ENCODE measurements at regions not wholly inside any gene's neighbourhood (a gene's known extent, or its start where the extent isn't known, plus 50 kb on each side); places are given as distances from the start of the nearest gene placed in this dataset.

GRCh38 chr14:26833621-26834176, 235.9 kb upstream of the NOVA1 start:
- no peaks in the 10 kb centered on the region for H3K9me2 ChIP-seq (ENCODE audit: insufficient read depth, low read length)
- H4K20me1 ChIP-seq (ENCODE audit: insufficient read depth), result no peaks in the 10 kb centered on the region
- H3K27me3 ChIP-seq (ENCODE audit: insufficient read depth, low read depth, low read length), result no peaks in the 10 kb centered on the region
- H3K9ac ChIP-seq (ENCODE audit: low read length), result no peak overlapping the region
- no peak overlapping the region for H2AFZ ChIP-seq (ENCODE audit: low read depth, low read length)
- TF ChIP-seq SMC3 (conservative IDR thresholded peaks at IDR 0.05; ENCODE audit: poor library complexity) (no peak), EZH2 (IDR thresholded peaks at IDR 0.05; ENCODE audit: borderline replicate concordance, insufficient read depth, low read length, poor library complexity, severe bottlenecking) (no peak), POLR2AphosphoS5 (IDR thresholded peaks at IDR 0.05) (no peak), RAD21 (conservative IDR thresholded peaks at IDR 0.05) (no peak), MXI1 (conservative IDR thresholded peaks at IDR 0.05; ENCODE audit: poor library complexity, severe bottlenecking) (no peak), TAF1 (IDR thresholded peaks at IDR 0.05; ENCODE audit: low read depth) (no peak), EP300 (conservative IDR thresholded peaks at IDR 0.05; ENCODE audit: poor library complexity, severe bottlenecking) (no peak)
- TF ChIP-seq, protein P1, sequence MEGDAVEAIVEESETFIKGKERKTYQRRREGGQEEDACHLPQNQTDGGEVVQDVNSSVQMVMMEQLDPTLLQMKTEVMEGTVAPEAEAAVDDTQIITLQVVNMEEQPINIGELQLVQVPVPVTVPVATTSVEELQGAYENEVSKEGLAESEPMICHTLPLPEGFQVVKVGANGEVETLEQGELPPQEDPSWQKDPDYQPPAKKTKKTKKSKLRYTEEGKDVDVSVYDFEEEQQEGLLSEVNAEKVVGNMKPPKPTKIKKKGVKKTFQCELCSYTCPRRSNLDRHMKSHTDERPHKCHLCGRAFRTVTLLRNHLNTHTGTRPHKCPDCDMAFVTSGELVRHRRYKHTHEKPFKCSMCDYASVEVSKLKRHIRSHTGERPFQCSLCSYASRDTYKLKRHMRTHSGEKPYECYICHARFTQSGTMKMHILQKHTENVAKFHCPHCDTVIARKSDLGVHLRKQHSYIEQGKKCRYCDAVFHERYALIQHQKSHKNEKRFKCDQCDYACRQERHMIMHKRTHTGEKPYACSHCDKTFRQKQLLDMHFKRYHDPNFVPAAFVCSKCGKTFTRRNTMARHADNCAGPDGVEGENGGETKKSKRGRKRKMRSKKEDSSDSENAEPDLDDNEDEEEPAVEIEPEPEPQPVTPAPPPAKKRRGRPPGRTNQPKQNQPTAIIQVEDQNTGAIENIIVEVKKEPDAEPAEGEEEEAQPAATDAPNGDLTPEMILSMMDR (IDR thresholded peaks at IDR 0.05; ENCODE audit: poor library complexity, severe bottlenecking), result no peak
- TF ChIP-seq, protein P2, sequence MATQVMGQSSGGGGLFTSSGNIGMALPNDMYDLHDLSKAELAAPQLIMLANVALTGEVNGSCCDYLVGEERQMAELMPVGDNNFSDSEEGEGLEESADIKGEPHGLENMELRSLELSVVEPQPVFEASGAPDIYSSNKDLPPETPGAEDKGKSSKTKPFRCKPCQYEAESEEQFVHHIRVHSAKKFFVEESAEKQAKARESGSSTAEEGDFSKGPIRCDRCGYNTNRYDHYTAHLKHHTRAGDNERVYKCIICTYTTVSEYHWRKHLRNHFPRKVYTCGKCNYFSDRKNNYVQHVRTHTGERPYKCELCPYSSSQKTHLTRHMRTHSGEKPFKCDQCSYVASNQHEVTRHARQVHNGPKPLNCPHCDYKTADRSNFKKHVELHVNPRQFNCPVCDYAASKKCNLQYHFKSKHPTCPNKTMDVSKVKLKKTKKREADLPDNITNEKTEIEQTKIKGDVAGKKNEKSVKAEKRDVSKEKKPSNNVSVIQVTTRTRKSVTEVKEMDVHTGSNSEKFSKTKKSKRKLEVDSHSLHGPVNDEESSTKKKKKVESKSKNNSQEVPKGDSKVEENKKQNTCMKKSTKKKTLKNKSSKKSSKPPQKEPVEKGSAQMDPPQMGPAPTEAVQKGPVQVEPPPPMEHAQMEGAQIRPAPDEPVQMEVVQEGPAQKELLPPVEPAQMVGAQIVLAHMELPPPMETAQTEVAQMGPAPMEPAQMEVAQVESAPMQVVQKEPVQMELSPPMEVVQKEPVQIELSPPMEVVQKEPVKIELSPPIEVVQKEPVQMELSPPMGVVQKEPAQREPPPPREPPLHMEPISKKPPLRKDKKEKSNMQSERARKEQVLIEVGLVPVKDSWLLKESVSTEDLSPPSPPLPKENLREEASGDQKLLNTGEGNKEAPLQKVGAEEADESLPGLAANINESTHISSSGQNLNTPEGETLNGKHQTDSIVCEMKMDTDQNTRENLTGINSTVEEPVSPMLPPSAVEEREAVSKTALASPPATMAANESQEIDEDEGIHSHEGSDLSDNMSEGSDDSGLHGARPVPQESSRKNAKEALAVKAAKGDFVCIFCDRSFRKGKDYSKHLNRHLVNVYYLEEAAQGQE (IDR thresholded peaks at IDR 0.05; ENCODE audit: borderline replicate concordance), result no peak
- H3K36me3 ChIP-seq (ENCODE audit: insufficient read depth, low read length), result no peaks in the 10 kb centered on the region
- no peak overlapping the region for H3K27ac ChIP-seq (ENCODE audit: low read length)
- no peak overlapping the region for H3K4me3 ChIP-seq (ENCODE audit: low read length)
- H3F3A ChIP-seq (ENCODE audit: insufficient read depth, low read length, poor library complexity, severe bottlenecking), result no peaks in the 10 kb centered on the region
- H3K4me2 ChIP-seq (ENCODE audit: low read length), result no peak overlapping the region
- no peaks in the 10 kb centered on the region for H3K9me3 ChIP-seq (ENCODE audit: low read length)
- no peaks in the 10 kb centered on the region for H3K79me2 ChIP-seq (replicated peaks; ENCODE audit: insufficient read depth, low read length)

DNA sequence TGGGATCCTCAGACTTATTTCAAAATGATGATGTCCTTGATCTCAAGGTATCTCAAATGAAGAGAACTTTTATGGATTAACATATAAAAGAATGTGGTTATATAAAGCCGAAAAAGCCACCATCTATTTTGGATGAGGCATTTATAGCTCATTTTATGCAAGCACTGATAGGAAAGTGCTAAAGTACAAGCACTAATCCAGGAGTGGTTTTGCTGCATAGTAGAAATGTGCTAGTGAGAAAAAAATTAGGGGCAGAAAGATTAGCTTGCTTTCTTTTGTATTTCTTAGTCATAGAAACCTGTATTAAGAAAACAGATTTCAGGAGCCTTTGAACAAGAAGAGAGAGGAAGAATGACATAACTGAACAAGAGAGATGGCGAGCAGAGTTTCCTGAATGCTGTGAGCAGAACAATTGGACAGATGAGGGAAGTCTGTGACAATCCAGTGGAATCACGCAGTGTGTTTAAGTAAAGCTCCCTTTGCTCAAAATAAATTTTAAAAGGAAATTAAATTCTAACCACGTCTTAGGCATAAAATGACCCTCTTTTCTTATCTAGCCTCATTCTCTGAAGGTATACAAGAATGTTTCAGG, 238.2 kb upstream of the NOVA1 start:
- H3K27me3 ChIP-seq (ENCODE audit: insufficient read depth, low read depth, low read length), result no peaks in the 10 kb centered on the region
- no peaks in the 10 kb centered on the region for H4K20me1 ChIP-seq (ENCODE audit: insufficient read depth)
- H3K9me2 ChIP-seq (ENCODE audit: insufficient read depth, low read length), result no peaks in the 10 kb centered on the region
- TF ChIP-seq, protein P2 (IDR thresholded peaks at IDR 0.05; ENCODE audit: borderline replicate concordance), result no peak
- TF ChIP-seq TAF1 (IDR thresholded peaks at IDR 0.05; ENCODE audit: low read depth) (no peak), EZH2 (IDR thresholded peaks at IDR 0.05; ENCODE audit: borderline replicate concordance, insufficient read depth, low read length, poor library complexity, severe bottlenecking) (no peak), RAD21 (conservative IDR thresholded peaks at IDR 0.05) (no peak), EP300 (conservative IDR thresholded peaks at IDR 0.05; ENCODE audit: poor library complexity, severe bottlenecking) (no peak), POLR2AphosphoS5 (IDR thresholded peaks at IDR 0.05) (no peak), MXI1 (conservative IDR thresholded peaks at IDR 0.05; ENCODE audit: poor library complexity, severe bottlenecking) (no peak), SMC3 (conservative IDR thresholded peaks at IDR 0.05; ENCODE audit: poor library complexity) (no peak)
- TF ChIP-seq, protein P1 (IDR thresholded peaks at IDR 0.05; ENCODE audit: poor library complexity, severe bottlenecking), result no peak
- no peaks in the 10 kb centered on the region for H3K9me3 ChIP-seq (ENCODE audit: low read length)
- no peak overlapping the region for H3K27ac ChIP-seq (ENCODE audit: low read length)
- no peak overlapping the region for H3K4me2 ChIP-seq (ENCODE audit: low read length)
- no peaks in the 10 kb centered on the region for H3K79me2 ChIP-seq (replicated peaks; ENCODE audit: insufficient read depth, low read length)
- H2AFZ ChIP-seq (ENCODE audit: low read depth, low read length), result no peak overlapping the region
- H3K36me3 ChIP-seq (ENCODE audit: insufficient read depth, low read length), result no peaks in the 10 kb centered on the region
- H3F3A ChIP-seq (ENCODE audit: insufficient read depth, low read length, poor library complexity, severe bottlenecking), result no peaks in the 10 kb centered on the region
- no peak overlapping the region for H3K4me3 ChIP-seq (ENCODE audit: low read length)
- H3K9ac ChIP-seq (ENCODE audit: low read length), result no peak overlapping the region
